Brain microvascular endothelial cell (primary cell): ENCODE measurements at regions not wholly inside any gene's neighbourhood (a gene's known extent, or its start where the extent isn't known, plus 50 kb on each side); places are given as distances from the start of the nearest gene placed in this dataset.

ENCODE experiments used
- DNase-seq: peaks from one replicate; pipeline ENCODE4 v3.0.0-alpha.2; 2020
- H3K27ac ChIP-seq: fragments of 250-450 bp; sonication (Bioruptor Pico); 2 replicates; pipeline ENCODE4 v1.5.1; 2020; ENCODE audit warnings: mild to moderate bottlenecking, moderate library complexity
- H3K27me3 ChIP-seq: fragments of 250-450 bp; sonication (Bioruptor Pico); replicated peaks from 2 replicates; pipeline ENCODE4 v1.5.1; 2020; ENCODE audit warnings: mild to moderate bottlenecking
- H3K36me3 ChIP-seq: fragments of 250-450 bp; sonication (Bioruptor Pico); replicated peaks from 2 replicates; pipeline ENCODE4 v1.5.1; 2020; ENCODE audit warnings: mild to moderate bottlenecking
- H3K4me3 ChIP-seq: 2 replicates; pipeline ENCODE4 v1.5.1; 2011; ENCODE audit warnings: low read depth, mild to moderate bottlenecking, control low read depth, low read length, moderate library complexity
- CTCF ChIP-seq: IDR thresholded peaks from 2 replicates; pipeline ENCODE4 v1.5.1; 2011; ENCODE audit warnings: low read depth, mild to moderate bottlenecking, moderate library complexity, low read length, control low read depth, inconsistent platforms; ENCODE audit errors: missing control alignments
- in situ Hi-C: cut with HindIII; loops from 2 replicates; pipeline ENCODE4 v1.10.0; 2017; ENCODE audit warnings: low sequenced_read_pairs, low pct_ligation_motif_present

- H3K36me3 ChIP-seq, result no peaks in the 10 kb centered on the region
- H3K27me3 ChIP-seq, result no peaks in the 10 kb centered on the region
- no peak overlapping the region for H3K4me3 ChIP-seq
- peak overlapping the region; percentile 56 for H3K27ac ChIP-seq
- in situ Hi-C loops, result no loop called here
- DNase-seq, result no peak
- no peak for TF ChIP-seq CTCF
These were observed 82.4 kb upstream of the CHST15 start for GRCh38 chr10:124175701-124176348.

GRCh38 chr10:124174673-124175645 lies 81.6 kb upstream of the CHST15 start:
- no peaks in the 10 kb centered on the region for H3K36me3 ChIP-seq
- DNase-seq, result no peak
- H3K27ac ChIP-seq, result no peak overlapping the region
- TF ChIP-seq CTCF, result no peak
- in situ Hi-C loops, result no loop called here
- H3K27me3 ChIP-seq, result no peaks in the 10 kb centered on the region
- H3K4me3 ChIP-seq, result no peak overlapping the region

GRCh38 chr10:124174071-124174566 lies 80.7 kb upstream of the CHST15 start:
- Histone ChIP-seq H3K27me3 (no peaks in the 10 kb centered on the region), H3K36me3 (no peaks in the 10 kb centered on the region), H3K4me3 (no peak overlapping the region), H3K27ac (no peak overlapping the region)
- in situ Hi-C loops, result no loop called here
- DNase-seq, result no peak
- no peak for TF ChIP-seq CTCF

- in situ Hi-C loops, result no loop called here
- TF ChIP-seq CTCF, result no peak
- H3K36me3 ChIP-seq, result no peaks in the 10 kb centered on the region
- no peak for DNase-seq
- no peak overlapping the region for H3K27ac ChIP-seq
- H3K27me3 ChIP-seq, result no peaks in the 10 kb centered on the region
- no peak overlapping the region for H3K4me3 ChIP-seq
These were observed 80.0 kb upstream of the CHST15 start for GRCh38 chr10:124173298-124173900.

- in situ Hi-C loops, result no loop called here
- no peaks in the 10 kb centered on the region for H3K36me3 ChIP-seq
- no peaks in the 10 kb centered on the region for H3K27me3 ChIP-seq
- no peak overlapping the region for H3K4me3 ChIP-seq
- no peak overlapping the region for H3K27ac ChIP-seq
- TF ChIP-seq CTCF, result no peak
- no peak for DNase-seq
These were observed 79.0 kb upstream of the CHST15 start for GRCh38 chr10:124172181-124172916.
